NCI-H187 treated with DMSO at 0.1 percent for 48 hours (cell line): ENCODE measurements at regions not wholly inside any gene's neighbourhood (a gene's known extent, or its start where the extent isn't known, plus 50 kb on each side); places are given as distances from the start of the nearest gene placed in this dataset.
"Not testable (repeated sequence)": the region's sequence is repeated elsewhere in the genome, so short reads cannot be mapped to it uniquely, and the experiment has no call there.

Experiments used
- DNase-seq: peaks from one replicate; lab custom pipeline; 2025; lab: John Stamatoyannopoulos, UW

GRCh38 chr3:161600173-161600572 is 103.6 kb downstream of the OTOL1 start:
- DNase-seq: peak; percentile 22

DNA sequence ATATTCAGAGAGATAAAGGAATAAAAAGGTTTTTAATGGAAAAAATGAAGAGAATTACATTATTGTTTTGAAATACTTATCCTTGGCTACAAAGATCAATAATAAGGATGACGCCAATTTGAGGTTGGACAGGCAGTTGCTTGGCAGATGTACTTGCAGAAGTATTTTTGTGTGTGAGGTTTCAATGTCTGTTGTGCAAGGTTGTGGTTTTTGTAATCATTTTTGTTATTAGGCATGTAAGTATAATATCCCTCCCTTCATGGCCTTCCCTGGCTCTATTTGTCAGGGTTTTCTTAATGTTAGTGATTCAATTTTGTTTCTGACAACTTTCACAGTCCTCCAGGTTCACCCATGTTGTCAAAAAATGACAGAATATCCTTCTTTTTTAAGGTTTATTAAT is 105.9 kb downstream of the OTOL1 start:
- DNase-seq: no peak

- DNase-seq: no peak
Measured at GRCh38 chr3:161602918-161603317, 106.3 kb downstream of the OTOL1 start.

DNA sequence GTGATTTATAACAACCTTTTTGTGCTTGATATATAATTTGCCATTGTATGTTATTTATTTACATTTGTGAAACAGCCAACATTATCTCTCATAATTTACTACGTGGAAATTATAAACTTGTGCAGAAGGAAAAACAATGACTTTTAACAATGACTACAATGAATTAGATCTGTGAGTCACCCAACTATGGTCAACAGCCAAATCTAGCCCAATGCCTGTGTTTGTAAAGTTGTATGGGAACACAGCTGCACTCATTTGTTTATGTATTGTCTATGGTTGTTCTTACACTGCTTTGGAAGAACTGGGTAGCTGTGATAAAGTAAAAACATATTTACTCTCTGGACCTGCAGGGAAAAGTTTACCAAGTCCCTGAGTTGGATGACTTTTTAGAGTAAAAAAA is 110.4 kb downstream of the OTOL1 start:
- DNase-seq: no peak

DNA sequence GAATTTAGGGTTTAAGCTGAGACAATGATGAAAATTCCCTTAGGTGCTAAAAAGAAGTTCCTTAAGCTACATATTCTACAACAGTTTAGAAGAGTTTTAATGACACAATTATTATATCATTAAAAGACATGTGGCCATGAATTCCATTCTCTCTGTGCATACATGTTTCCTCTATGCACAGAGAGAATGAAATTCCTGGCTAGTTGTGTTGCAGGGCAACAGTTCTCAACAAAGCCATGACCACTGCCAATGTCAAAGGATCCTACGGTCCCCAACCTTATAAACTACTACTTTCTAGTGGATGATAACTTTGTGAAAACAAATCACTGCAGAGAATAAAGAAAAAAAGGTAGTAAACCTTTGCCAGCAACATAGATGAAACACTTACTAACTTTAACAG is 122.7 kb downstream of the OTOL1 start:
- DNase-seq: no peak

DNA sequence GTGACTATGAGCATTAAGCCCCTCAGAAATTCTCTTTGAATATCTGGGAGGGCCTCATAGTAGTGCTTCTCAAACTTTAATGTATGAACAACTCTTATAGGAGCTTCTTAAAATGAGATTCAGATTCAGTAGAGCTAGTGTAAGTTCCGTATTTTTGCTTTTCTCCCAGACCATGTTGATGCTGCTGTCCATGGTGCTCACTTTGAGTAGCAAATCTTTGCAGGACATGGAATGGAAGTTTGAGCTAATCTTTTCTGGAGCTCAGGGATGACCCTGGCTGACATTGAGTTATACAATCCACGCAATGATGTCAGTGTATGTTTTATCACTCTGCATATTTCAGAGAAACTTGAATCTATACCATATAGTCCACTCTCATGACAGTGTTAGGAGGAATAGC is 134.2 kb downstream of the OTOL1 start:
- DNase-seq: no peak

GRCh38 chr3:161631536-161631935 is 134.9 kb downstream of the OTOL1 start:
- DNase-seq: no peak

- DNase-seq: no peak
Measured at GRCh38 chr3:161637559-161637958, 141.0 kb downstream of the OTOL1 start.

DNA sequence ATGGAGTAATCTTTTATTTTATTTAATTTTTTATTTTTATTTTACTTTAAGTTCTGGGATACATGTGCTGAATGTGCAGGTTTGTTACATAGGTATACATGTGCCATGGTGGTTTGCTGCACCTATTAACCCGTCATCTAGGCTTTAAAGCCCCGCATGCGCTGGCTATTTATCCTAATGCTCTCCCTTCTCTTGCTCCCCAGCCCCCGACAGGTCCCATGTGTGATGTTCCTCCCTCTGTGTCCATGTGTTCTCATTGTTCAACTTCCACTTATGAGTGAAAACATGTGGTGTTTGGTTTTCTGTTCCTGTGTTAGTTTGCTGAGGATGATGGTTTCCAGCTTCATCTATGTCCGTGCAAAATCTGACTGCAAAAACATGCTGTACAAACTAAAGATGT is 142.5 kb downstream of the OTOL1 start:
- DNase-seq: not testable (repeated sequence)

- DNase-seq: no peak
Measured at GRCh38 chr3:161640181-161640580, 143.6 kb downstream of the OTOL1 start.

DNA sequence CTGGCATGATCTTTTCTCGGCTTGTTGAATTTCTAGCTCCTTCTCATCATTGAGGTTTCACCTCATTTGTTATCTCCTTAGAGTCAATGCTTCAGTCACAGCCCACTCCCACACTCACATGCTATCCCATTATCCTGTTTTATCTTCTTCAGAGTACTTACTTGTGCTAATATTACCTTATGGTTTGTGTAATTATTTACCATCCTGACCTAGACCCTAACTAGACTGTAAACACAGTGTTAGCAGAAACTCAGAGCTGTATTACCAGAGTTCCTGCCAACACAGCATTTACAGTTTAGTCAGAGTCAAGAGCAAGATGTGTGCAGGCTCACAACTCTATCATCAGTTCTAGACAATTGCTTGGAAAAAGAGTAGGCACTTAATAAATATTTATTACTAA is 144.7 kb downstream of the OTOL1 start:
- no peak for DNase-seq

DNA sequence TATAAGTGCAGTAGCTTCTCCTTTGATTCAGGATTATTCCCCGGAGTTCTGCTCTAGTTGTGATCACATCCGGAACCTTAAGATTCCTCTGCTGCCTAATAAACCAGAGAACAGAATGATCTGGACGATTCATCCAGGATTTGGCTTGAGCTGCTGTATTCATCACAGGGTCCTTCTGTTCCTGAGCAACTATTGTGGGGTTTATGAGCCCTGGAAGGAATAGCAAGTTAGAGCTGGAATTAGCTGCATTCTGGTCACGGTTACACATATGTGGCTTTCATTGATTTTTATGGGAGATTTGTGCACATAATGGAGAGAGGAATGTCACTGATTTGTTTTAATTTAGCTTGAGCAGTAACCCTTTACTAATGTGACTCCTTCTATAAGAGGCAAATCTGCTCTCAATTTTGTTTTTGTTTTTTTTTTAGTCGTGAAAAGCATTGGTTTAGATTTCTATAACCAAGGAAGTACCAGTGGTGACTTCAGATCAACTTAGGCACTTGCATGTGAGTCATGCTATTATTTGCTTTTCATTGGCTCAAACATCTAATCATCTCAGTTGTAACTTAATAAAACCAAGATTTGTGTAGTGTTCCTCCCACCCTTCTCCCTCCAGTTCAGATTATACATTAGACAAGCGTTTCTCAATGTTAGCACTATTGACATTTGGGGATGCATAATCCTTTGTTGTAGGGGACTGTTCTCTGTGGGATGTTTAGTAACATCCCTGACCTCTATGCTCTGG is 148.5 kb downstream of the OTOL1 start:
- no peak for DNase-seq

DNA sequence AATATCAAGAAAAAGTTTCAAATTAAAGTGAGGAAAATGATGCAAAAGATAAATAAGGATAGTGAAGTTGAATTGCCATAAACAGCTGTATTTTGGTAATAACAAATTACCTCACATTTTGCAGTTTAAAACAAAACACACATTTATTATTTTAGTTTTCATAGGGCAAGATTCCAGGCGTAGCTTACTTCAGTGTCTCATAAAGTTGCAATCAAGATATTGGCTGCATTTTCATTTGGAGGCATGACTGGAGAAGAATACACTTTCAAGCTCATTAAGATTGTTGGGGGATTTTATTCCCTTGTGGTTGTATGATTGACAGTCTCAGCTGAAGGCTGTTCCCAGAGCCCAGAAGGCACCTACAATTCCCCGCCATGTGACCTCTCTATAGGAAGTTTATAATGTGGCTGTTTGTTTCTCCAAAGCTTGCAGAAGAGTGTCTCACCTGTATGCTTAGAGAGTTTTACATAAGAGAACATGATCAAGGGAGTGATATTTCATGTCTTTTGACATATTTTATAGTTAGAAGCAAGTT is 151.4 kb downstream of the OTOL1 start:
- DNase-seq: no peak

GRCh38 chr3:161649900-161650484 is 153.4 kb downstream of the OTOL1 start:
- no peak for DNase-seq

DNA sequence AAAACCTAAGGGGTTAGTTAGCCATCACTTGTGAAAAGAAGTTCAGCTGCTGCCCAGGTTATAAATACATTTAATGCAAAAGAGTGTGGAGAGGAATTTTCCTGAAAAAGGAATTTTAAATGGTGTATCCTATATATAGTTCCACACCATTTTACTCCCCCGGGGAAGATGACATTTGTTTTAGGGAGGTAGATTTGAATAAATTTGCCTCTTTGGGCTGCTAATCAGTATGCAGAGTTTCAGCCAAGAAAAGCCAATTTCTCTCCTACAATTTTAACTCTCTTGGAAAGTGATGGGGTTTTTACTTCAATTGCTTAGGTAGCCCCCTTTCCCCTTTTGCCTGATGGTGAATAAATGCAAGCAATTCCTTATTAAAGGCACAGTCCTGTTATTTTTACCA is 161.2 kb downstream of the OTOL1 start:
- no peak for DNase-seq

DNA sequence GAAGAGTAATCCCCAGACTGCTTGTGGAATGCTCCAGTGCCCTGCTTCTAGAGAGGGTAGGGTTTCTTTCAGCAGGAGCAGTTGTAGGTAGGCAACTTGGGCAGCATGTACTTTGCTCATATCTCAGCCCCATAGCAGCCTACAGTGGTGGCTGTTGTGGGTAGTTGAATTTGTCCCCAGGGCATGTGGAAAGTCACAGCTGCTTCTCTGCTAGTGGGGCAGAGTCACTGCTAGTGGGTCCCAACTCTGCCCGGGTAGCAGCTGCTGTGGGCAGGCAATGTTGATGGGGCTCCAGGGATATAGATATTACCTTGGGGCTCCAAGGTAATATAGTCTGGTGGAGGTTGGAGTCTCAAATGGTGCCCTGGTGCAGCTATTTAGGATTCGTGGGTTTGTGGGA is 174.5 kb downstream of the OTOL1 start:
- no peak for DNase-seq

GRCh38 chr3:161672478-161672877 is 175.9 kb downstream of the OTOL1 start:
- no peak for DNase-seq

DNA sequence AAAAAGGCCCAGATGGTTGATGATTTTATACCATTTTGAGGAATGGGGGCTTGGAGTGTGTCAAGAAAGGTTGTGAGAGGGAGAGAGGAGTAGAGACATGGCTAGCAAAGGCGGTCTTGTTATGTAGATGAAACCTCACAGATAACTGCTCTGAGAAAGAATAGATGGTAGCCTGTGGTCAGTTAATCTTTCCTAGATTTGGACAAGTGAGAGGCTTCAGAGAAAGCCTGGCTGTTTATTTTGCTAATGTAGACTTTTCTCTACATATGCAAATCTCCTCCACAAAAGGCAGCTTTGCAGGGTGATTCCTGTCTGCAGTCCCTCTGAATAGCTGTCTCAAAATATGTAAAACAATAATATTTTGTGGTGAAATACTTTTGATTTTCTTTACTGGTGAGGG is 177.3 kb downstream of the OTOL1 start:
- no peak for DNase-seq

DNA sequence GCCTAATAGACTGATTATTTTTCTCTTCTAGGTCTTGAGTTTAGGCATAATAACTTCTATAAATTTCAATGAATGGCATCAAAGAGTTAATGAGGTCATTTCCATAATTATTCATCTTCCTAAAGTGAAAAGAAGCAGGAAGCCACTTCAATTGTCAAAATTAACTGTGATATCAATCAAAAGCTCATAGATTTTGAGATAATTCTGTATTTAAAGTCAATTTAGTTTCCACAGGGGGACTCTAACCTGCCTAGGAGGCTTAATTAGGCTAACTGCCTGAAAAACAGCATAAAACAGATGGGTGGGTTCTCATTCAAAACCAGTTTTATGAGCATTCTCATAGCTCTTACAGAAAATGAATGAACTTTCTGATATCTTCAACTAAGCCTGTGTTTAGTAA is 177.8 kb downstream of the OTOL1 start:
- DNase-seq: no peak

- not testable (repeated sequence) for DNase-seq
Measured at GRCh38 chr3:161681831-161682230, 185.2 kb downstream of the OTOL1 start.

GRCh38 chr3:161682715-161683114 is 186.1 kb downstream of the OTOL1 start:
- no peak for DNase-seq

- DNase-seq: peak; percentile 52
Measured at GRCh38 chr3:161689584-161690298, 193.1 kb downstream of the OTOL1 start.

DNA sequence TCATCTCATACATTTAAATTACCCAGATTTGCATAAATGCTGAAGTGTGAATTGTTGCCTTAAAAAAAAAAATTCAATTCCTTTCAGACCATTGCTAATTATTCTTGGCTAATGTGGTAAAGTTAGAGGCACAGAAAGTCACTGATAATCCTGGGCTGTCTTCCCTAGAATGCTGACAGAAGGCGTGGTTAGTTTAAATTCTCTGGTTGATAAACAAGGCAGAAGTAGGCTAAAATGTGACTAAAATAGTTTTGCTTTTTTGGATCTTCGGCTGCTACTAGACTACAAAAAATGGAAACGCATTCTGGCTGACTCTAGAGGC is 193.7 kb downstream of the OTOL1 start:
- DNase-seq: no peak
